Smooth muscle cell (in vitro differentiated cells): ENCODE measurements at regions not wholly inside any gene's neighbourhood (a gene's known extent, or its start where the extent isn't known, plus 50 kb on each side); places are given as distances from the start of the nearest gene placed in this dataset.

Experiments
- DNase-seq: peaks from one replicate; lab custom pipeline; 2025; ENCODE audit not compliant: unreplicated experiment; lab: John Stamatoyannopoulos, UW
- H2AFZ ChIP-seq: fragments of 200-600 bp; sonication (generic); 2 replicates; pipeline ENCODE4 v1.6.0; 2016; ENCODE audit warnings: antibody characterized with exemption, low read depth, mild to moderate bottlenecking
- H3F3A ChIP-seq: fragments of 200-600 bp; sonication (generic); 2 replicates; pipeline ENCODE4 v1.6.0; 2017; ENCODE audit warnings: antibody characterized with exemption, low read depth
- H3K27ac ChIP-seq: fragments of 200-600 bp; sonication (generic); 2 replicates; pipeline ENCODE4 v1.5.1; 2016; ENCODE audit warnings: low read depth, mild to moderate bottlenecking
- H3K27me3 ChIP-seq: fragments of 200-600 bp; sonication (generic); 2 replicates; pipeline ENCODE4 v1.6.1; 2016; ENCODE audit warnings: low read depth, mild to moderate bottlenecking
- H3K36me3 ChIP-seq: fragments of 200-600 bp; sonication (generic); 2 replicates; pipeline ENCODE4 v1.5.1; 2016; ENCODE audit warnings: low read depth
- H3K4me1 ChIP-seq: fragments of 200-600 bp; sonication (generic); 2 replicates; pipeline ENCODE4 v1.5.1; 2016; ENCODE audit warnings: low read depth
- H3K4me2 ChIP-seq: fragments of 200-600 bp; sonication (generic); 2 replicates; pipeline ENCODE4 v1.6.0; 2016; ENCODE audit warnings: mild to moderate bottlenecking
- H3K4me3 ChIP-seq: fragments of 200-600 bp; sonication (generic); 2 replicates; pipeline ENCODE4 v1.5.1; 2016; ENCODE audit warnings: mild to moderate bottlenecking
- H3K79me2 ChIP-seq: fragments of 200-600 bp; sonication (generic); 2 replicates; pipeline ENCODE4 v1.6.0; 2016; ENCODE audit warnings: low read depth, mild to moderate bottlenecking
- H3K9ac ChIP-seq: fragments of 200-600 bp; sonication (generic); 2 replicates; pipeline ENCODE4 v1.6.0; 2016; ENCODE audit warnings: low read depth
- H3K9me3 ChIP-seq: fragments of 200-600 bp; sonication (generic); replicated peaks from 2 replicates; pipeline ENCODE4 v1.5.1; 2016; ENCODE audit warnings: low read depth
- H4K20me1 ChIP-seq: fragments of 200-600 bp; sonication (generic); 2 replicates; pipeline ENCODE4 v1.6.0; 2016; ENCODE audit warnings: low read depth
- CTCF ChIP-seq: fragments of 200-600 bp; sonication (generic); IDR thresholded peaks from 2 replicates; pipeline ENCODE4 v1.5.1; 2017; ENCODE audit warnings: borderline replicate concordance, mild to moderate bottlenecking, antibody characterized with exemption; ENCODE audit not compliant: insufficient read depth, poor library complexity, severe bottlenecking
- WGBS: methylation state at CpG from one replicate; pipeline ENCODE4 v1.1.7; 2016; ENCODE audit warnings: low lambda C conversion rate; 5-methylcytosine and 5-hydroxymethylcytosine counted together

GRCh38 chrX:99461223-99461622 is 948.9 kb downstream of the PCDH19 start:
- no peak overlapping the region for H3K4me2 ChIP-seq
- no peaks in the 10 kb centered on the region for H3K36me3 ChIP-seq
- no peaks in the 10 kb centered on the region for H3K79me2 ChIP-seq
- DNase-seq, result no peak
- no peaks in the 10 kb centered on the region for H4K20me1 ChIP-seq
- H3K27ac ChIP-seq, result no peak overlapping the region
- no peak for TF ChIP-seq CTCF
- 47% methylated on average over 4 of the region's 4 CpGs for WGBS
- no peaks in the 10 kb centered on the region for H3K9me3 ChIP-seq
- H3K4me3 ChIP-seq, result no peak overlapping the region
- H3F3A ChIP-seq, result no peaks in the 10 kb centered on the region
- H2AFZ ChIP-seq, result no peak overlapping the region
- H3K27me3 ChIP-seq, result no peaks in the 10 kb centered on the region
- no peak overlapping the region for H3K9ac ChIP-seq
- no peaks in the 10 kb centered on the region for H3K4me1 ChIP-seq

GRCh38 chrX:99445336-99445735 is 964.7 kb downstream of the PCDH19 start:
- DNase-seq, result no peak
- 82% methylated on average over 1 of the region's 1 CpG for WGBS
- Histone ChIP-seq H3K27ac (no peak overlapping the region), H3K9me3 (no peaks in the 10 kb centered on the region), H3K36me3 (no peaks in the 10 kb centered on the region), H3K27me3 (no peaks in the 10 kb centered on the region), H3K79me2 (no peaks in the 10 kb centered on the region), H3F3A (no peaks in the 10 kb centered on the region), H4K20me1 (no peaks in the 10 kb centered on the region), H2AFZ (no peak overlapping the region), H3K4me3 (no peak overlapping the region), H3K4me2 (no peak overlapping the region), H3K4me1 (no peaks in the 10 kb centered on the region), H3K9ac (no peak overlapping the region)
- TF ChIP-seq CTCF, result no peak

DNA sequence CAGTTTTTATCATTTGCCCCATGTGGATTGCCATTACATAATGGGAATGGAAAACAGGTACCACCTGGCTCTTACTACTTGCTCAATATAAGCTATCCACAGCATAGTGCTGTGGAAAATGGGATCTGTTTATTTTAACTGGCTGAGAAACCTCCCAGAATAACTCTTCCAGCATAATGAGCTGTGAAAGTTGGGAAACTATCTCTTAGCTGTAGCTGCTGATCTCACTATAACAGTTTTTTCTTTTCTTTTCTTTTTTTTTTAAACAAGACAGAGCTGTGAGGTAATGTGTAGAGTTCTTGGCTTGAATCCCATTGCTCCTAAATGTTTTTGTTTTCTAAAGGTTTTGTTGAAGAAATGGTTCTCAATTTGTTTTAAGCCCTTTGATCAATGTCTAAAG is 988.3 kb downstream of the PCDH19 start:
- Histone ChIP-seq H4K20me1 (no peaks in the 10 kb centered on the region), H3K4me2 (no peak overlapping the region), H3K9me3 (no peaks in the 10 kb centered on the region), H3K4me1 (no peaks in the 10 kb centered on the region), H3K4me3 (no peak overlapping the region), H3K36me3 (no peaks in the 10 kb centered on the region), H3K9ac (no peak overlapping the region), H2AFZ (no peak overlapping the region), H3K79me2 (no peaks in the 10 kb centered on the region), H3K27me3 (no peaks in the 10 kb centered on the region), H3K27ac (no peak overlapping the region), H3F3A (no peaks in the 10 kb centered on the region)
- no peak for TF ChIP-seq CTCF
- no peak for DNase-seq

DNA sequence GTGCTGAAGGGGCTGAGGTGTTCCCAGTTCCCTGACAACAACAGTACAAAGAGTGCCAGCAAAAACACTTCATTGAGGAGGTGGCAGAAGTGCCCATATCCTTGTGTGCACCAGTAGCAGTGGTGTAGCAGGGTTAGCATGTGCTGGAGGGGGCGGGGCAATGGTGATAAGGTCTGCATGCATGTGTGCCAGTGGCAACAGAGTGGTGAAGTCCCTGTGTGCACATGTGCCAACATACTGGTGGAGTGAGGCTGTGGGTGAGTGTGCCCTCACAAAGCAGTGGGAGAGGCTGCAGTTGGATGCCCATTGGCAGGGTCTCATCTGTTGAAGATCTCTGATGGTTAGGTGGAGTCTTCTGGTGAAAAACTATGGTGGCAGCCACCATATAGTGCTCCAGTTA is 994.6 kb downstream of the PCDH19 start:
- 83% methylated on average over 1 of the region's 1 CpG for WGBS
- Histone ChIP-seq H3F3A (no peaks in the 10 kb centered on the region), H3K9me3 (no peaks in the 10 kb centered on the region), H3K79me2 (no peaks in the 10 kb centered on the region), H3K4me2 (no peak overlapping the region), H3K36me3 (no peaks in the 10 kb centered on the region), H3K27me3 (no peaks in the 10 kb centered on the region), H2AFZ (no peak overlapping the region), H3K4me1 (no peaks in the 10 kb centered on the region), H3K9ac (no peak overlapping the region), H4K20me1 (no peaks in the 10 kb centered on the region), H3K4me3 (no peak overlapping the region), H3K27ac (no peak overlapping the region)
- TF ChIP-seq CTCF, result no peak
- no peak for DNase-seq
